GM23338 (cell line): ENCODE measurements at regions not wholly inside any gene's neighbourhood (a gene's known extent, or its start where the extent isn't known, plus 50 kb on each side); places are given as distances from the start of the nearest gene placed in this dataset.

Experiments used
- ATAC-seq: fragments of 200-7000 bp; cut with Tn5 transposase; 3 replicates; pipeline ENCODE4 v1.9.1; 2020
- DNase-seq: peaks from one replicate; pipeline ENCODE4 v3.0.0-alpha.2; 2015; ENCODE audit warnings: low spot score
- H2AFZ ChIP-seq: fragments of 200-600 bp; sonication (generic); 2 replicates; pipeline ENCODE4 v1.8.0; 2016; ENCODE audit warnings: antibody characterized with exemption, mild to moderate bottlenecking, moderate library complexity
- H3F3A ChIP-seq: fragments of 200-600 bp; sonication (generic); replicated peaks from 2 replicates; pipeline ENCODE4 v1.8.0; 2017; ENCODE audit warnings: antibody characterized with exemption, mixed run types, low read depth
- H3K27ac ChIP-seq: fragments of 200-600 bp; sonication (generic); 2 replicates; pipeline ENCODE4 v1.6.1; 2016; ENCODE audit warnings: low read depth
- H3K27me3 ChIP-seq: fragments of 200-600 bp; sonication (generic); 2 replicates; pipeline ENCODE4 v1.8.0; 2016; ENCODE audit warnings: mild to moderate bottlenecking, mixed run types, moderate library complexity; ENCODE audit not compliant: insufficient read depth
- H3K36me3 ChIP-seq: fragments of 200-600 bp; sonication (generic); 2 replicates; pipeline ENCODE4 v1.8.0; 2016; ENCODE audit warnings: mild to moderate bottlenecking; ENCODE audit not compliant: insufficient read depth
- H3K4me1 ChIP-seq: fragments of 200-600 bp; sonication (generic); 2 replicates; pipeline ENCODE4 v1.8.0; 2016; ENCODE audit warnings: mild to moderate bottlenecking, moderate library complexity; ENCODE audit not compliant: insufficient read depth
- H3K4me2 ChIP-seq: fragments of 200-600 bp; sonication (generic); 2 replicates; pipeline ENCODE4 v1.7.1; 2017; ENCODE audit warnings: mixed run types
- H3K4me3 ChIP-seq: fragments of 200-600 bp; sonication (generic); 2 replicates; pipeline ENCODE4 v1.6.1; 2016; ENCODE audit warnings: mixed run types
- H3K79me2 ChIP-seq: fragments of 200-600 bp; sonication (generic); replicated peaks from 2 replicates; pipeline ENCODE4 v1.8.0; 2017; ENCODE audit warnings: mild to moderate bottlenecking; ENCODE audit not compliant: insufficient read depth
- H3K9me2 ChIP-seq: fragments of 200-600 bp; sonication (generic); 2 replicates; pipeline ENCODE4 v1.8.0; 2017; ENCODE audit not compliant: insufficient read depth
- H4K20me1 ChIP-seq: fragments of 200-600 bp; sonication (generic); replicated peaks from 2 replicates; pipeline ENCODE4 v1.8.0; 2017; ENCODE audit warnings: mild to moderate bottlenecking; ENCODE audit not compliant: insufficient read depth
- H3K27ac Mint-ChIP-seq: 2 replicates; pipeline ENCODE4 v1.8.0; 2020; ENCODE audit warnings: inconsistent platforms, mild to moderate bottlenecking, moderate library complexity, mixed read lengths
- H3K27me3 Mint-ChIP-seq: 3 replicates; pipeline ENCODE4 v1.8.0; 2022; ENCODE audit warnings: low read depth, mild to moderate bottlenecking, moderate library complexity, mixed read lengths, inconsistent platforms; ENCODE audit not compliant: insufficient read depth, poor library complexity
- H3K36me3 Mint-ChIP-seq: 3 replicates; pipeline ENCODE4 v1.8.0; 2021; ENCODE audit warnings: low read depth, mild to moderate bottlenecking, inconsistent platforms, moderate library complexity, mixed read lengths
- H3K4me1 Mint-ChIP-seq: 3 replicates; pipeline ENCODE4 v1.8.0; 2020; ENCODE audit warnings: mild to moderate bottlenecking, inconsistent platforms, mixed read lengths
- H3K4me3 Mint-ChIP-seq: 3 replicates; pipeline ENCODE4 v1.8.0; 2021; ENCODE audit warnings: moderate library complexity, mild to moderate bottlenecking, inconsistent platforms, mixed read lengths
- H3K9me3 Mint-ChIP-seq: 3 replicates; pipeline ENCODE4 v1.8.0; 2020; ENCODE audit warnings: moderate library complexity, mild to moderate bottlenecking, inconsistent platforms, mixed read lengths
- CREB1 ChIP-seq: fragments of 250-450 bp; sonication (Bioruptor Pico); IDR thresholded peaks from 2 replicates; pipeline ENCODE4 v1.5.0; 2020; ENCODE audit warnings: low read depth, mild to moderate bottlenecking, moderate library complexity
- CTCF ChIP-seq, 2 experiments: fragments of 200-600 bp in 1 of 2; sonication (generic) in 1 of 2; conservative IDR thresholded peaks; 2 replicates each; pipeline versions ENCODE4 v1.5.1 to v1.6.1; 2016 to 2017; ENCODE audit warnings: antibody characterized with exemption in 2 of 2, low read depth in 2 of 2, mild to moderate bottlenecking in 2 of 2, moderate library complexity in 1 of 2
- ETS1 ChIP-seq: IDR thresholded peaks from 2 replicates; pipeline ENCODE4 v1.6.1; 2016; ENCODE audit warnings: antibody characterized with exemption
- EZH2phosphoT487 ChIP-seq: fragments of 200-600 bp; sonication (generic); IDR thresholded peaks from one replicate; pipeline ENCODE4 v1.8.1; 2018; ENCODE audit warnings: antibody characterized with exemption; ENCODE audit not compliant: unreplicated experiment
- JUNB ChIP-seq: IDR thresholded peaks from one replicate; pipeline ENCODE4 v1.6.1; 2016; ENCODE audit warnings: antibody characterized with exemption; ENCODE audit not compliant: unreplicated experiment
- NANOG ChIP-seq: IDR thresholded peaks from 2 replicates; pipeline ENCODE4 v1.6.1; 2016; ENCODE audit warnings: antibody characterized with exemption, borderline replicate concordance
- POLR2AphosphoS5 ChIP-seq: IDR thresholded peaks from 2 replicates; pipeline ENCODE4 v1.6.1; 2016; ENCODE audit warnings: antibody characterized with exemption, low read depth
- REST ChIP-seq: IDR thresholded peaks from one replicate; pipeline ENCODE4 v1.6.1; 2018; ENCODE audit warnings: antibody characterized with exemption; ENCODE audit not compliant: unreplicated experiment
- STAT1 ChIP-seq: IDR thresholded peaks from one replicate; pipeline ENCODE4 v1.6.1; 2016; ENCODE audit warnings: antibody characterized with exemption; ENCODE audit not compliant: unreplicated experiment
- ZNF114 ChIP-seq: fragments of 250-450 bp; sonication (Bioruptor Pico); IDR thresholded peaks from 2 replicates; pipeline ENCODE4 v1.5.0; 2020; ENCODE audit warnings: mild to moderate bottlenecking, moderate library complexity

- no peak for TF ChIP-seq REST
- no peak for TF ChIP-seq CREB1 (CRISPR knock-in tag)
- TF ChIP-seq STAT1, result no peak
- no peak for TF ChIP-seq JUNB
- no peak for TF ChIP-seq POLR2AphosphoS5
- TF ChIP-seq ETS1, result no peak
- no peak for TF ChIP-seq EZH2phosphoT487
- no peak for TF ChIP-seq ZNF114 (CRISPR knock-in tag)
- TF ChIP-seq NANOG, result no peak
- no peak for TF ChIP-seq CTCF (conservative IDR thresholded peaks at IDR 0.05; ENCODE audit: low read depth in 2 of 2)
Measured at GRCh38 chr3:19645093-19645492, 288.9 kb downstream of the EFHB start (continued).

GRCh38 chr3:19644405-19644804 lies 289.6 kb downstream of the EFHB start:
- Histone ChIP-seq H3K36me3 (no peaks in the 10 kb centered on the region), H3K27me3 (no peaks in the 10 kb centered on the region), H3K4me2 (no peak overlapping the region), H4K20me1 (no peaks in the 10 kb centered on the region), H3K9me2 (no peaks in the 10 kb centered on the region), H3K79me2 (no peaks in the 10 kb centered on the region), H2AFZ (no peak overlapping the region), H3K4me1 (no peaks in the 10 kb centered on the region), H3F3A (no peaks in the 10 kb centered on the region), H3K27ac (no peak overlapping the region), H3K4me3 (no peak overlapping the region)
- H3K9me3 Mint-ChIP-seq, result no peaks in the 10 kb centered on the region
- ATAC-seq (no peak), DNase-seq (no peak)
- no peak overlapping the region for H3K4me3 Mint-ChIP-seq
- H3K27ac Mint-ChIP-seq, result peak overlapping the region; percentile 62; the same call in 1 of the 2 replicates
- H3K36me3 Mint-ChIP-seq, result no peaks in the 10 kb centered on the region; the same call in 1 of the 3 replicates
- no peaks in the 10 kb centered on the region for H3K27me3 Mint-ChIP-seq
- H3K4me1 Mint-ChIP-seq, result peaks cover 2% of the 10 kb centered on the region; the same call in 1 of the 3 replicates
- no peak for TF ChIP-seq REST
- no peak for TF ChIP-seq POLR2AphosphoS5
- no peak for TF ChIP-seq STAT1
